ENCODE measurements at regions not wholly inside any gene's neighbourhood (a gene's known extent, or its start where the extent isn't known, plus 50 kb on each side); places are given as distances from the start of the nearest gene placed in this dataset.

DNA sequence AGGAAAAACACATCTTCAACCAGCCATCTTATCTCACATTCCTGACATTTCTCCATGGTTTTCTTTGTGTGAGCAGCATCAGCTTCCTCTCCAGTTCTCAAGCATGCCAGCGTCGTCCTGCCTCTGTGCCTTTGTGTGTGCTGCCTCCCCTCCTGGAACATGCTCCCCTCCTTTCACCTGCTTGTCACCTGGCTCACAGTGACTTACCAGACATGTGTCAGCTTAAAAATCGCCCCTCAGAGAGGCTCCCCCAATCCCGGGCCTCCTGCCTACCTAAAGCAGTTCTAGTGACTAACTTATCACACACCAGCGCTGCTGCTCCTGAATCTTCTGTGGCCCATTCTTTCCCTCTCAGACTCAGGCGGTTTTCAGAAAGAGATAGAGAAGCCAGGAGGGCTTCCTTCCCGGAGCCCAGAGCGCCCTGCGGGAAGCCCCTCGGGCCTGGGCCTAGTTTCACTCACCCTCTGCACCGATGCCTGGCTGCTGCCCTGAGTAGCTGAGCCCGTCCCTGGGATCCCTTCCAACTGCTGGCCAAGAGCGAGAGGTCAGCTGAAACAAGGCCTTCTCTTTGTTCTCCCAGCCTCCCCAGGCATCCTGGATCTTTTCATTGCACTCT is 51.1 kb upstream of the MVB12B start:
- no peak for DNase-seq

DNA sequence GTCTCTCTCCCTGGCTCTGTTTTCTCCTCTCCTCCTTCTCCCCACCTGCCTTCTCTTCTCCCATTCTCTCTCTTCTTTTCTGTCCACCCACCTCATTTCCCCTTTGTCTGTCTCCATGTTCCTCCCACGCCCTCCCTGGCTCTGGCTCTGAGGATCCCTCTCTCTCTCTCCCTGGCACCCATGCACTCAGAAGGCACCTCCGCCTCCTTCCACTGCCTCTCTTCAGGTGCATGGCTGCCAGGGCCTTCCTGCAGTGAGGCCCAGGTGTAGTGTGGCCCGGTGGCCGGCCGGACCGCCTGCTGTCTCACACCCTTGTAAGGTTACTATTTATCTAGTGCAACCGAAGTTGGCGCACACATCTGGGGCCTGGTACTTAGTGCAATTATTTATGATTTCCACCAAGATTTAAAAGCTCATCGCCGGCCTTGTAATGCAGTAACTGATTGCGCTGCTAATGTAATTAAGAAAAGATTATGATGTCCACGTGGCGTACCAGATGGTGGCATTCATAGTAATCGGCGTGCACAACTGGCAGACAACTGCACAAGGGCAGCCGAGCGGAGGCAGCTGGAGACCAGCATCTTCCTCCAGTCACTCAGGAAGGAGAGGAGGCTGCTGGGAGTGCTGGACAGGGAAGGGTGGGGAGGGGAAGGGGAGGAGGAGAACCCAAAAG is 50.4 kb upstream of the MVB12B start:
- DNase-seq, result no peak

All from hematopoietic multipotent progenitor cell treated with erythropoietin and hydrocortisone succinate and interleukin-3 and kit ligand, for 8 days (in vitro differentiated cells).